HG02884 (cell line): ENCODE measurements at regions not wholly inside any gene's neighbourhood (a gene's known extent, or its start where the extent isn't known, plus 50 kb on each side); places are given as distances from the start of the nearest gene placed in this dataset.

Experiments
- ATAC-seq: cut with Tn5 transposase; IDR thresholded peaks from one replicate; pipeline ENCODE4 v1.9.1; 2021; ENCODE audit warnings: mild to moderate bottlenecking, moderate library complexity; ENCODE audit not compliant: unreplicated experiment

- ATAC-seq = no peak
Measured at GRCh38 chr12:127257366-127257935, 1009.5 kb upstream of the TMEM132C start.

GRCh38 chr12:127260531-127260930 lies 1006.4 kb upstream of the TMEM132C start:
- no peak for ATAC-seq

GRCh38 chr12:127260999-127261398 lies 1006.0 kb upstream of the TMEM132C start:
- no peak for ATAC-seq

- ATAC-seq = no peak
Measured at GRCh38 chr12:127262615-127263014, 1004.4 kb upstream of the TMEM132C start.

- ATAC-seq = no peak
Measured at GRCh38 chr12:127263621-127264020, 1003.3 kb upstream of the TMEM132C start.

GRCh38 chr12:127267128-127267527 lies 999.8 kb upstream of the TMEM132C start:
- no peak for ATAC-seq

GRCh38 chr12:127268213-127268612 lies 998.8 kb upstream of the TMEM132C start:
- ATAC-seq = no peak

- no peak for ATAC-seq
Measured at GRCh38 chr12:127268706-127269425, 998.1 kb upstream of the TMEM132C start.

GRCh38 chr12:127270193-127270592 lies 996.8 kb upstream of the TMEM132C start:
- no peak for ATAC-seq

- no peak for ATAC-seq
Measured at GRCh38 chr12:127271776-127272175, 995.2 kb upstream of the TMEM132C start.

- ATAC-seq = no peak
Measured at GRCh38 chr12:127272864-127273263, 994.1 kb upstream of the TMEM132C start.

GRCh38 chr12:127273626-127274025 lies 993.3 kb upstream of the TMEM132C start:
- ATAC-seq = no peak

- no peak for ATAC-seq
Measured at GRCh38 chr12:127275416-127275815, 991.6 kb upstream of the TMEM132C start.

GRCh38 chr12:127277882-127278281 lies 989.1 kb upstream of the TMEM132C start:
- ATAC-seq = no peak

GRCh38 chr12:127278351-127278750 lies 988.6 kb upstream of the TMEM132C start:
- ATAC-seq = no peak

GRCh38 chr12:127280393-127281275 lies 986.3 kb upstream of the TMEM132C start:
- ATAC-seq = peak; percentile 77

GRCh38 chr12:127282786-127283565 lies 984.0 kb upstream of the TMEM132C start:
- no peak for ATAC-seq

- ATAC-seq = no peak
Measured at GRCh38 chr12:127284021-127284420, 982.9 kb upstream of the TMEM132C start.

GRCh38 chr12:127284870-127285431 lies 982.0 kb upstream of the TMEM132C start:
- no peak for ATAC-seq

- no peak for ATAC-seq
Measured at GRCh38 chr12:127286281-127286680, 980.7 kb upstream of the TMEM132C start.

- ATAC-seq = no peak
Measured at GRCh38 chr12:127287256-127287655, 979.7 kb upstream of the TMEM132C start.
